Kidney (tissue), 13 donors: ENCODE measurements at regions not wholly inside any gene's neighbourhood (a gene's known extent, or its start where the extent isn't known, plus 50 kb on each side); places are given as distances from the start of the nearest gene placed in this dataset.

Experiments
- DNase-seq, 5 donors: peaks; one replicate each; pipeline ENCODE4 v3.0.0-alpha.2; 2013 to 2020
- FAIRE-seq: peaks from 2 replicates; lab custom pipeline; 2012; peaks lifted over from hg19 to GRCh38; lab: Jason Lieb, UNC
- H3K27ac ChIP-seq, 2 donors: one replicate each; pipeline ENCODE4 v1.7.0; 2013; ENCODE audit warnings: low read depth in 2 of 2, low read length in 2 of 2, inconsistent platforms in 1 of 2
- H3K27me3 ChIP-seq: one replicate; pipeline ENCODE4 v1.7.1; 2013; ENCODE audit warnings: low read length, inconsistent platforms; ENCODE audit not compliant: control insufficient read depth, insufficient read depth
- H3K36me3 ChIP-seq, 3 donors: one replicate each; pipeline versions ENCODE4 v1.7.0 to v1.7.1; 2013; ENCODE audit warnings: low read length in 3 of 3, control low read depth in 1 of 3, inconsistent platforms in 1 of 3; ENCODE audit not compliant: insufficient read depth in 3 of 3, control insufficient read depth in 2 of 3
- H3K4me1 ChIP-seq, 3 donors: one replicate each; pipeline versions ENCODE4 v1.7.0 to v1.7.1; 2013; ENCODE audit warnings: low read length in 3 of 3, inconsistent platforms in 1 of 3, low read depth in 1 of 3; ENCODE audit not compliant: control insufficient read depth in 2 of 3, insufficient read depth in 2 of 3
- H3K4me3 ChIP-seq, 3 donors: one replicate each; pipeline versions ENCODE4 v1.7.0 to v1.8.1; 2013; ENCODE audit warnings: low read length in 3 of 3, control low read depth in 1 of 3, inconsistent platforms in 1 of 3
- H3K9ac ChIP-seq, 3 donors: one replicate each; pipeline versions ENCODE4 v1.7.0 to v1.7.1; 2013; ENCODE audit warnings: low read length in 3 of 3, control low read depth in 1 of 3, inconsistent platforms in 1 of 3
- H3K9me3 ChIP-seq, 3 donors: one replicate each; pipeline versions ENCODE4 v1.7.0 to v1.7.1; 2013; ENCODE audit warnings: low read length in 3 of 3, control low read depth in 1 of 3, inconsistent platforms in 1 of 3; ENCODE audit not compliant: control insufficient read depth in 2 of 3, insufficient read depth in 1 of 3
- intact Hi-C: fragments of 100-400 bp; cut with DNase I; formaldehyde crosslinking; loops from one replicate; pipeline ENCODE4 v1.11.1; 2022
- TF ChIP-seq, protein P1 (sequence below): IDR thresholded peaks from 3 replicates; pipeline ENCODE4 v1.5.1; 2012; ENCODE audit warnings: mild to moderate bottlenecking, moderate library complexity, borderline replicate concordance; ENCODE audit not compliant: insufficient read depth; ENCODE audit errors: extremely low read depth
- donor health status: control.
- donor health status: control.
- donor health status: control.
- donor health status: control.
- donor health status: control.
- donor health status: DM: yes; HTN: yes; CAD: no.
- donor health status: Normal renal cell carcinoma (clear cell type).

DNA sequence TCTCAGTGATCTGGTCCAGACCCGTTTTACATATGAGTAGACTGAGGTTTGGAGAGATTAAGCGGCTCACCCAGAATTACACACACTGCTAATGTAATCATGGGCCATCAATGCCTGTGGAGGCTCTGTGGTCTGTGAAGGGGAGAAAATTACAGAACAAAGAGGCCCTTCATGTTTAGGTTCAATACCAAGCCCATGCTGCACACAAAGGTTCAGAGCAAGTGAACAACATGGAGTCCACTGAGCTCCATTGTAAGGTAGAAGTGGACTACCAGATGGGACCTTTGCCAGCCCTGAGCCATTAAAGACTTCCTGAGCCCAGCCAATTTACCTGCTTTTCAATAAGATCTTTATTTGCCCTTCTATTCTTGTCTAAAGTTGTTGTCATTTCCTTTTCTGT lies 109.8 kb downstream of the LUZP4 start:
- H3K9ac ChIP-seq = no peak overlapping the region
- TF ChIP-seq, protein P1, sequence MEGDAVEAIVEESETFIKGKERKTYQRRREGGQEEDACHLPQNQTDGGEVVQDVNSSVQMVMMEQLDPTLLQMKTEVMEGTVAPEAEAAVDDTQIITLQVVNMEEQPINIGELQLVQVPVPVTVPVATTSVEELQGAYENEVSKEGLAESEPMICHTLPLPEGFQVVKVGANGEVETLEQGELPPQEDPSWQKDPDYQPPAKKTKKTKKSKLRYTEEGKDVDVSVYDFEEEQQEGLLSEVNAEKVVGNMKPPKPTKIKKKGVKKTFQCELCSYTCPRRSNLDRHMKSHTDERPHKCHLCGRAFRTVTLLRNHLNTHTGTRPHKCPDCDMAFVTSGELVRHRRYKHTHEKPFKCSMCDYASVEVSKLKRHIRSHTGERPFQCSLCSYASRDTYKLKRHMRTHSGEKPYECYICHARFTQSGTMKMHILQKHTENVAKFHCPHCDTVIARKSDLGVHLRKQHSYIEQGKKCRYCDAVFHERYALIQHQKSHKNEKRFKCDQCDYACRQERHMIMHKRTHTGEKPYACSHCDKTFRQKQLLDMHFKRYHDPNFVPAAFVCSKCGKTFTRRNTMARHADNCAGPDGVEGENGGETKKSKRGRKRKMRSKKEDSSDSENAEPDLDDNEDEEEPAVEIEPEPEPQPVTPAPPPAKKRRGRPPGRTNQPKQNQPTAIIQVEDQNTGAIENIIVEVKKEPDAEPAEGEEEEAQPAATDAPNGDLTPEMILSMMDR = no peak
- no peaks in the 10 kb centered on the region for H3K27me3 ChIP-seq
- no peak overlapping the region for H3K27ac ChIP-seq
- H3K9me3 ChIP-seq = no peaks in the 10 kb centered on the region
- intact Hi-C loops = no loop called here
- FAIRE-seq (no peak), DNase-seq (no peak)
- no peak overlapping the region for H3K4me3 ChIP-seq
- H3K4me1 ChIP-seq = no peaks in the 10 kb centered on the region
- H3K36me3 ChIP-seq = no peaks in the 10 kb centered on the region

GRCh38 chrX:115400960-115401359 lies 111.4 kb downstream of the LUZP4 start:
- FAIRE-seq = no peak
- H3K27me3 ChIP-seq = no peaks in the 10 kb centered on the region
- intact Hi-C loops = no loop called here

GRCh38 chrX:115402299-115402698 lies 112.8 kb downstream of the LUZP4 start:
- TF ChIP-seq, protein P1 = no peak
- Histone ChIP-seq H3K27me3 (no peaks in the 10 kb centered on the region), H3K36me3 (no peaks in the 10 kb centered on the region), H3K4me1 (no peaks in the 10 kb centered on the region), H3K27ac (no peak overlapping the region), H3K4me3 (no peak overlapping the region), H3K9me3 (no peaks in the 10 kb centered on the region), H3K9ac (no peak overlapping the region)
- intact Hi-C loops = no loop called here
- no peak for DNase-seq
- no peak for FAIRE-seq

More at GRCh38 chrX:115400960-115401359, 111.4 kb downstream of the LUZP4 start:
- Histone ChIP-seq H3K27ac (no peak overlapping the region), H3K9me3 (no peaks in the 10 kb centered on the region), H3K4me1 (no peaks in the 10 kb centered on the region), H3K9ac (no peak overlapping the region), H3K36me3 (no peaks in the 10 kb centered on the region), H3K4me3 (no peak overlapping the region)
- DNase-seq = no peak
- TF ChIP-seq, protein P1 = no peak

- H3K9me3 ChIP-seq = no peaks in the 10 kb centered on the region
- no peak overlapping the region for H3K4me3 ChIP-seq
- FAIRE-seq (no peak), DNase-seq (peak in 1 of 5 donors; percentile 5)
- H3K27me3 ChIP-seq = peaks cover 4% of the 10 kb centered on the region
- no peaks in the 10 kb centered on the region for H3K36me3 ChIP-seq
- no peak overlapping the region for H3K27ac ChIP-seq
- intact Hi-C loops = no loop called here
- TF ChIP-seq, protein P1 = no peak
- H3K9ac ChIP-seq = no peak overlapping the region
- no peaks in the 10 kb centered on the region for H3K4me1 ChIP-seq
These were observed 119.4 kb downstream of the LUZP4 start for GRCh38 chrX:115408771-115409400.
